Naive thymus-derived CD4-positive, alpha-beta T cell (primary cell): ENCODE measurements at regions not wholly inside any gene's neighbourhood (a gene's known extent, or its start where the extent isn't known, plus 50 kb on each side); places are given as distances from the start of the nearest gene placed in this dataset.

Source experiments
- ATAC-seq: fragments of 150-1000 bp; cut with Tn5 transposase; 2 replicates; pipeline ENCODE4 v1.10.0; 2021; ENCODE audit warnings: mild to moderate bottlenecking, moderate library complexity
- CTCF ChIA-PET: fragments of 350-600 bp; sonication (Branson Sonifier 250); formaldehyde crosslinking; loops from one replicate; lab custom pipeline; 2021; ENCODE audit warnings: antibody characterized with exemption; lab: Charles Lee
- POLR2A ChIA-PET: fragments of 350-600 bp; sonication (Branson Sonifier 250); formaldehyde crosslinking; loops from one replicate; lab custom pipeline; 2021; ENCODE audit warnings: antibody characterized with exemption, inconsistent platforms; lab: Charles Lee
- DNase-seq, 9 donors: peaks; one replicate each; pipeline versions ENCODE4 v3.0.0 to v3.0.0-alpha.2; 2020 to 2022; ENCODE audit warnings: mixed read lengths in 1 of 9
- H3K27ac ChIP-seq: one replicate; pipeline ENCODE4 v1.7.0; 2013; ENCODE audit warnings: mild to moderate bottlenecking, low read depth, low read length, moderate library complexity
- H3K27me3 ChIP-seq, 2 donors: one replicate each; pipeline ENCODE4 v1.7.0; 2013; ENCODE audit warnings: low read length in 2 of 2, mild to moderate bottlenecking in 2 of 2, moderate library complexity in 2 of 2; ENCODE audit not compliant: control insufficient read depth in 2 of 2, insufficient read depth in 2 of 2
- H3K36me3 ChIP-seq, 3 experiments: 1 replicate in 2 of 3; 2 replicates in 1 of 3; pipeline ENCODE4 v1.7.0; 2013; ENCODE audit warnings: low read length in 3 of 3, mild to moderate bottlenecking in 3 of 3, moderate library complexity in 1 of 3; ENCODE audit not compliant: insufficient read depth in 3 of 3, control insufficient read depth in 2 of 3
- H3K4me1 ChIP-seq, 2 donors: one replicate each; pipeline ENCODE4 v1.7.0; 2013; ENCODE audit warnings: low read length in 2 of 2, mild to moderate bottlenecking in 2 of 2, moderate library complexity in 1 of 2; ENCODE audit not compliant: control insufficient read depth in 2 of 2, insufficient read depth in 2 of 2
- H3K4me3 ChIP-seq: 2 replicates; pipeline ENCODE4 v1.7.0; 2013; ENCODE audit warnings: mild to moderate bottlenecking, low read length
- H3K9me3 ChIP-seq, 3 experiments: 1 replicate in 2 of 3; 2 replicates in 1 of 3; pipeline ENCODE4 v1.7.0; 2013; ENCODE audit warnings: low read length in 3 of 3; ENCODE audit not compliant: control insufficient read depth in 2 of 3
- H3K27ac Mint-ChIP-seq, 9 donors: one replicate each; pipeline ENCODE4 v1.8.0; 2020 to 2022; ENCODE audit warnings: mixed read lengths in 9 of 9, mild to moderate bottlenecking in 8 of 9, moderate library complexity in 5 of 9, inconsistent platforms in 2 of 9
- H3K27me3 Mint-ChIP-seq, 5 donors: one replicate each; pipeline ENCODE4 v1.8.0; 2021 to 2022; ENCODE audit warnings: mixed read lengths in 5 of 5, mild to moderate bottlenecking in 1 of 5
- H3K36me3 Mint-ChIP-seq, 5 donors: one replicate each; pipeline ENCODE4 v1.8.0; 2020 to 2022; ENCODE audit warnings: mixed read lengths in 5 of 5, mild to moderate bottlenecking in 3 of 5, inconsistent platforms in 1 of 5
- H3K4me1 Mint-ChIP-seq, 7 donors: one replicate each; pipeline ENCODE4 v1.8.0; 2020 to 2022; ENCODE audit warnings: mixed read lengths in 7 of 7, mild to moderate bottlenecking in 3 of 7, inconsistent platforms in 1 of 7
- H3K4me3 Mint-ChIP-seq, 10 donors: one replicate each; pipeline ENCODE4 v1.8.0; 2020 to 2022; ENCODE audit warnings: mild to moderate bottlenecking in 10 of 10, mixed read lengths in 10 of 10, moderate library complexity in 6 of 10, inconsistent platforms in 2 of 10
- H3K9me3 Mint-ChIP-seq, 11 donors: one replicate each; pipeline ENCODE4 v1.8.0; 2020 to 2022; ENCODE audit warnings: mixed read lengths in 11 of 11, mild to moderate bottlenecking in 4 of 11, inconsistent platforms in 1 of 11, moderate library complexity in 1 of 11
- intact Hi-C, 2 donors: fragments of 100-400 bp; cut with micrococcal nuclease; formaldehyde crosslinking; loops; one replicate each; pipeline ENCODE4 v1.15.1; 2023

- ATAC-seq (no peak), DNase-seq (no peak)
- H3K27me3 ChIP-seq = no peaks in the 10 kb centered on the region
- Mint-ChIP-seq H3K27ac (no peak overlapping the region), H3K4me1 (peaks cover 0 to 1% (median 0%) of the 10 kb centered on the region in 7 donors), H3K4me3 (no peak overlapping the region), H3K9me3 (peaks cover 0 to 4% (median 0%) of the 10 kb centered on the region in 11 donors), H3K36me3 (no peaks in the 10 kb centered on the region), H3K27me3 (peaks cover 0 to 7% (median 4%) of the 10 kb centered on the region in 5 donors)
- no peaks in the 10 kb centered on the region for H3K9me3 ChIP-seq
- H3K27ac ChIP-seq = no peak overlapping the region
- H3K4me1 ChIP-seq = no peaks in the 10 kb centered on the region
- no peaks in the 10 kb centered on the region for H3K36me3 ChIP-seq
- POLR2A ChIA-PET = no interaction called here
- intact Hi-C loops = no loop called here
- CTCF ChIA-PET = no interaction called here
- H3K4me3 ChIP-seq = no peak overlapping the region
These were observed 198.1 kb upstream of the IRX3 start for GRCh38 chr16:54484700-54485099.

- Histone ChIP-seq H3K27me3 (no peaks in the 10 kb centered on the region), H3K4me3 (no peak overlapping the region), H3K27ac (no peak overlapping the region), H3K9me3 (no peaks in the 10 kb centered on the region), H3K36me3 (no peaks in the 10 kb centered on the region), H3K4me1 (no peaks in the 10 kb centered on the region)
- DNase-seq (no peak), ATAC-seq (no peak)
- Mint-ChIP-seq H3K4me3 (no peak overlapping the region), H3K27ac (no peak overlapping the region), H3K36me3 (no peaks in the 10 kb centered on the region), H3K9me3 (peaks cover 0 to 10% (median 0%) of the 10 kb centered on the region in 11 donors), H3K27me3 (peaks cover 0 to 7% (median 4%) of the 10 kb centered on the region in 5 donors), H3K4me1 (peaks cover 0 to 1% (median 0%) of the 10 kb centered on the region in 7 donors)
- ChIA-PET POLR2A (no interaction called here), CTCF (no interaction called here)
- intact Hi-C loops = no loop called here
These were observed 196.4 kb upstream of the IRX3 start for GRCh38 chr16:54482892-54483574.

- H3K36me3 Mint-ChIP-seq = no peaks in the 10 kb centered on the region
- H3K27me3 Mint-ChIP-seq = peaks cover 0 to 7% (median 4%) of the 10 kb centered on the region in 5 donors
- DNase-seq = no peak
- no peak overlapping the region for H3K4me3 ChIP-seq
- H3K4me3 Mint-ChIP-seq = no peak overlapping the region
- ATAC-seq = no peak
- H3K9me3 ChIP-seq = no peaks in the 10 kb centered on the region
- H3K4me1 Mint-ChIP-seq = peaks cover 0 to 1% (median 0%) of the 10 kb centered on the region in 7 donors
- peaks cover 0 to 14% (median 0%) of the 10 kb centered on the region in 11 donors for H3K9me3 Mint-ChIP-seq
- intact Hi-C loops = no loop called here
- H3K4me1 ChIP-seq = no peaks in the 10 kb centered on the region
- no peak overlapping the region for H3K27ac ChIP-seq
- ChIA-PET CTCF (no interaction called here), POLR2A (no interaction called here)
- no peaks in the 10 kb centered on the region for H3K36me3 ChIP-seq
- no peak overlapping the region for H3K27ac Mint-ChIP-seq
- H3K27me3 ChIP-seq = no peaks in the 10 kb centered on the region
These were observed 193.8 kb upstream of the IRX3 start for GRCh38 chr16:54480429-54480828.

DNA sequence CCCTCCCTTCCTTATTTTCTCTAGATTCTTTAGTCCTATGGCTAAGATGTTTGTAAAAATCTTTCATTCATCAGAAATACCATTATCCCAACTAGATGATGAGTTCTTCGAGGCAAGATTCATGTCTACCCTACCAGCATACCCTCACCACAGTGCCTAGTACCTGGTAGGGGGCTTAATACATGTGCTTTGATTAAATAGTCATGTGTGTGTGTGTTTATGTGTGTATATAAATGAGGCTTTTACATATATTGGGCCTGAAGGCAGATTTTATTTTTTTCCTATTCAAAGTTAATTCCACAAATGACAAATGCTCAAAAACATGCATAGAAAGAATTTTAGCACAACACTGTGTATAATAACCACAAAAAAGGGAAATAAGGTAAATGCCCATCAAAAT, 193.0 kb upstream of the IRX3 start:
- intact Hi-C loops = no loop called here
- H3K27ac Mint-ChIP-seq = no peak overlapping the region
- H3K27me3 Mint-ChIP-seq = peaks cover 0 to 7% (median 4%) of the 10 kb centered on the region in 5 donors
- peaks cover 0 to 1% (median 0%) of the 10 kb centered on the region in 7 donors for H3K4me1 Mint-ChIP-seq
- H3K4me1 ChIP-seq = no peaks in the 10 kb centered on the region
- no peaks in the 10 kb centered on the region for H3K9me3 ChIP-seq
- no peak overlapping the region for H3K27ac ChIP-seq
- H3K36me3 ChIP-seq = no peaks in the 10 kb centered on the region
- no peak overlapping the region for H3K4me3 Mint-ChIP-seq
- ChIA-PET POLR2A (no interaction called here), CTCF (no interaction called here)
- H3K4me3 ChIP-seq = no peak overlapping the region
- peaks cover 0 to 14% (median 0%) of the 10 kb centered on the region in 11 donors for H3K9me3 Mint-ChIP-seq
- ATAC-seq (no peak), DNase-seq (no peak)
- no peaks in the 10 kb centered on the region for H3K27me3 ChIP-seq
- H3K36me3 Mint-ChIP-seq = no peaks in the 10 kb centered on the region

DNA sequence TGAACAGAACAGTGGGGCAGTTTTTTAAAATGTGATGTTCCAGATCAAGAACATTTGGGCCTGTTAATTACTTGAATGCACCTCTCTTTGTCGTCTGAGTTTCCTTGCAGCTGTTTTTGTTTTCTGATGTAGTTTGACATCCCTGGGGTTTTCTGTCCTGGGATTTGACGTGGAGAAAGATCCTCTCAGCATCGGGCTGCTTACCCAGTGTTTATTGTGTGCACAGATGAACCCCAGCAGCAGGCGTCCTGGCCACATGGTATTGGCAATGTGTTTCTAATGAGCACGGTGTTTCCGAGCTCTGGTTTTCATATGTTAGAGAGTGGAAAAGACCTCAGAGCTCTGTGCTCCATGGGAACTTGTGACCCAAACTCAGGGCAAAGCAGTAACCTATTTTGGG, 191.1 kb upstream of the IRX3 start:
- H3K4me3 ChIP-seq = no peak overlapping the region
- no peaks in the 10 kb centered on the region for H3K4me1 ChIP-seq
- H3K9me3 ChIP-seq = no peaks in the 10 kb centered on the region
- Mint-ChIP-seq H3K4me1 (peaks cover 0 to 1% (median 0%) of the 10 kb centered on the region in 7 donors), H3K27me3 (peaks cover 0 to 13% (median 11%) of the 10 kb centered on the region in 5 donors), H3K9me3 (peaks cover 0 to 18% (median 0%) of the 10 kb centered on the region in 11 donors), H3K36me3 (peaks cover 0 to 4% (median 0%) of the 10 kb centered on the region in 5 donors), H3K4me3 (no peak overlapping the region), H3K27ac (no peak overlapping the region)
- intact Hi-C loops = no loop called here
- DNase-seq (no peak), ATAC-seq (no peak)
- H3K36me3 ChIP-seq = no peaks in the 10 kb centered on the region
- ChIA-PET CTCF (no interaction called here), POLR2A (no interaction called here)
- H3K27ac ChIP-seq = no peak overlapping the region
- H3K27me3 ChIP-seq = no peaks in the 10 kb centered on the region

GRCh38 chr16:54475019-54475601, 188.5 kb upstream of the IRX3 start:
- no peaks in the 10 kb centered on the region for H3K4me1 ChIP-seq
- Mint-ChIP-seq H3K27me3 (peaks cover 0 to 26% (median 16%) of the 10 kb centered on the region in 5 donors), H3K4me3 (no peak overlapping the region), H3K4me1 (no peaks in the 10 kb centered on the region), H3K27ac (no peak overlapping the region), H3K9me3 (peaks cover 0 to 14% (median 3%) of the 10 kb centered on the region in 11 donors), H3K36me3 (peaks cover 0 to 4% (median 0%) of the 10 kb centered on the region in 5 donors)
- no peak overlapping the region for H3K4me3 ChIP-seq
- H3K36me3 ChIP-seq = no peaks in the 10 kb centered on the region
- H3K27ac ChIP-seq = no peak overlapping the region
- no peak for DNase-seq
- intact Hi-C loops = no loop called here
- no peaks in the 10 kb centered on the region for H3K9me3 ChIP-seq
- CTCF ChIA-PET = interaction anchor here (0.7 kb wide), 1 partner anchor 9 kb away, joined by 4 read pairs; no protein-coding TSS in a partner anchor
- H3K27me3 ChIP-seq = no peaks in the 10 kb centered on the region
- POLR2A ChIA-PET = no interaction called here
- ATAC-seq = no peak
